GM21360 (cell line): ENCODE measurements at regions not wholly inside any gene's neighbourhood (a gene's known extent, or its start where the extent isn't known, plus 50 kb on each side); places are given as distances from the start of the nearest gene placed in this dataset.
"Not testable (repeated sequence)": the region's sequence is repeated elsewhere in the genome, so short reads cannot be mapped to it uniquely, and the experiment has no call there.

Source experiments
- ATAC-seq: cut with Tn5 transposase; IDR thresholded peaks from one replicate; pipeline ENCODE4 v1.9.1; 2021; ENCODE audit warnings: mild to moderate bottlenecking, moderate library complexity; ENCODE audit not compliant: unreplicated experiment

DNA sequence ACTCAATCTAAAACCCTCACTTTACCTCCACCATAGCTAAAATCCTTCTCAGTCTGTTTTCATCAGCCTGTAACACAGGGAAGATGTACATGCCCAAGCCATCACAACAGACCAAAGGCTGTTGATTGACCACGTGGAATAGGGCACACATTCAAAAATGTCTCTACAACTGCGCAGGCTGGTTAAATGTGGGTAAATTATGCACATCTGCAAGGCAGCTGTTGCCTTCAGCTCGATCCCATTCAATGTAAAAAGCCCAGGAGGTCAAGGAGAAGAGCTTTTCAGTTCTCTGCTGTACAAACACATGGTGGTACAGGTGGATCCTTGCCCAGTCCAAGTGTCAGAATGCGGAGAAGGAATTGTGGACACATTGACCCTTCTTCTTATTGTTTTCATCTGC, 354.0 kb downstream of the FLRT2 start:
- ATAC-seq: no peak

DNA sequence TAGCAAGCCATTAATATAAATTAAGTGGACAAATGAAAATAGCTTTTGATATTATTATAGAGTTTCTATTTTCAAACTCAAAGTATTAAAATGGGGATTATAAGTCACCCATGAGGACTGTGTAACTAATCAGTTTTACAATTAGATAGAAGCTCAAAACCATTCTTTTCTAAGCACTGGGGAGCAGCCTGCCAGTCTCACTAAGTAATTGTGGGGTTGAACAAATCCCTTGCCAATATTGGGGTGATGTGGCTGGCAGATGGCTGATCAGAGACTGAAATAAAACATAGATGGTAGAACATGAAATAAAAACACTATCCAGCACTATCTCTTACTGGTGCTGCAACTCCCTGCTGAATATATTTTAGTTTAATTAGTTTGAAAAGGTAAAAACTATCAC, 353.2 kb downstream of the FLRT2 start:
- ATAC-seq: no peak

DNA sequence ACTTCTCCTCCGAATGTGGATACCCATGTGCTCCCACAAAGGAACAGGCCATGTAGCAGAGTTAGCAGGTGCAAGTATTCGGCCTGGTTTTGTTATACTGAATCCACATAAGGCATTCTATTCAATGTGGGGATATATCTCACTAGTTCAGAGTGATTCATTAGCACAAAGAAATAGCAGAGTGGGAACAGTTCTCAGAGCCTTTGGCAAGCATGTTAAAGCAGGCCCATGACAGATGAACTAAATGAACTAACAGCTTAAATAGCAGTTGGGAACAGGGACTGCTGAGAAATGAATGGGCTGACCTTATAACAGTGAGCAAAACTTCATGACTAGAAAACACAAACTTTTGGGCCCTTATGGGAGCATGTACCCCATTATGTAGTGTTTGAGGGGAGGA, 352.0 kb downstream of the FLRT2 start:
- no peak for ATAC-seq

DNA sequence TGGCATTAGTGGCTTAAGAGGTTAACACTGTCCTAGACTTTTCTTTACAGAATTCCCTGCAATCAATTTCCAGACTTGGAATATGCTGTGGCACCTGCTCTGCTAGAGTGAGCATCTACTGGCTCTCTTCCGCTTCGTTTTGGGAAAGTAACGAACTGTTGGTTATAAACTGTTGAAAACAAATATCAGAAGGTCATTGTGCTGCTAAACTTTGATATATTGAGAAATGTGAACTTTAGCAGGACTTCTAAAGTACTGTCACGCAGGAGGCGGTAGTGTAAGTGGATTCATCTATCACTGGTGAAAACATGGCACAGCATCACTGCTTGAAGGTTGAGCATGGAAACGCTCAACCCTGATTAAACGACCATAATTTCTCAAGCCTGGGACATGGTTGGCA, 348.9 kb downstream of the FLRT2 start:
- no peak for ATAC-seq

DNA sequence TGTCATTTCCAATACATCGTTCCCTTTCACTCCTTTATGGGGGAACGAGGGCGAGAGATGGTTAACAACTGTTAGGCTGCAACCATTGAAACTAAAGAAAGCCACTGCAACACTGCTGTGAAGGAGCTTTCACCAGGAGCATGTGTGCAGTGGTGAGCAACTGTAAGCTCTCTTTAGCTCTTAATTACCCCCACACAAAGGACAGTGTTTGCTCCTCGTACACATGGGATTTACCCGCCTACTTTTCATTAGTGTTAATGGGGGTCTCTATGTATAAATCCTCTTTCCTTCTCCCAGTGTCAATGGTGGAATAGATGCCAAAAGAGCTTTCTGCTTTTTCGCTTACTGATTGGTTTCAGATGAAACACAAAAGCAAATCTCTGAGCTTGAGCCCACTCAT, 343.1 kb downstream of the FLRT2 start:
- no peak for ATAC-seq

DNA sequence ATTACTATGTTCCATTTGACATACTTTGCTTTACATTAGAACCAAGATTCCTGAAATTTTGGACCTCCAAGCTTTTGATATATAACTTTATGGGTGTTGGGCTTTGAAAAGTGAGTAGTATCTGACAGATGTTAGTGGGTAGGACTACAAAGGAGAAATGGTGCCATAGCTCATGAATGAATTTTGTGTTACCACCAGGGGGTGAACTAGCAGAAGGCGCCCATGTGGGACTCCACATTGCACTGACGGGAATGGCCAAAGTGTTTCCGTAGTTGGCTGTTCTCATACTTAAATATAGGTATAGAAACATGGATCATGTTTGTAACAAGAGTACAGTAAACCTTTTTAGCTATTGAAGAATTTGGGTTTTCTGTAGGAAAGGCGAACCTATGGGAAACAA, 337.5 kb downstream of the FLRT2 start:
- no peak for ATAC-seq

DNA sequence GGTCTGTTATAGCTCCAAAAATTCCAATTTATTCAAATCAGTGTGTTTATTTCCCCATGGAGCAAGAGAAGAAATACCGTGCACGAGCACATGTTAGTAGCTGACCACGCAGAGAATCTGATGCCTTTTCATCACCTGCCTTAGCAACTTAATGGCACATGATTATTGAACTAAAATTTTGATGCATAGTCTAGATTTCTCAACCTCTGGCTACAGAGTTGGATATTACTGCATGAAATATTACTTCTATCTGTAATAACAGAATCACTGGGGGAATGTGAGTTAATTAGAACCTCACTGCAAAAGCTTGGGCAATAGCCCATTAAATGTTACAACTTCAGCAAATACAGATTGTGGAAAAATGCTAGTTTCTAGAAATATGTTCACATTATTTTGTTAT, 335.8 kb downstream of the FLRT2 start:
- no peak for ATAC-seq

DNA sequence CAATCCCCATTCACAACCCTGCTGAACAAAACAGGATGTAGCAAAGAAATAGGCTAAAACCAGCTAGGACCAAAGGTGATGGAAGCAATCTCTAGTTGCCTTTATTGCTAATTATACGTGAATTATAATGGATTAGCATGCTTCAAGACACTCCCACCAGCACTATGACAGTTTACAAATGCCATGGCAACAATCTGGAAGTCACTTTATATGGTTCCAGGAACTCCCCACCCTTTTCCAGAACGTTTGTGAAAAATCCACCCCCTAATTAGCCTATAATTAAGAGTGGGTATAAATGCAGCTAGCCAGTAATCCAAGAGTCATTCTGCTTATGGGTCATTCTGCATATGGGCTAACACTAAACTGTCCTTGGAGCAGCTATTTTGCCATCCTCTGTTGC, 328.7 kb downstream of the FLRT2 start:
- ATAC-seq: no peak

DNA sequence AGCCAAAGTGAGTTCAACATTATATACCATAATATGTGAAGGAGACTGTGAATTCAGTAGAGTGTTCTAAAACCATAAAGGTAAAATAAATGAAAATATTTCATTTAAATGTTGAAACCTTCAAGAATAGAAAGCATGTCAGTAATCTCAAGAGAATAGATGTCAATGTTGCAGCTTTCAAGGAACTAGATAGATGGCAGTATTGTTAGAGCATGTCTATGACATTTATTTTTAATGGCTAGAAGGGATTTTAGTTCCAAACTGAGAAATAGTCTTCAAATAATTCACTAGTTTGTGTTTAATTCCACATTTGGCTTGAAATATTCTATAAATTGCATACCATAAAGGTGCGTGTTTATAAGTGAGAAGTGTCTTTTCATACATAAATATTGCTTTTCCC, 326.5 kb downstream of the FLRT2 start:
- no peak for ATAC-seq

DNA sequence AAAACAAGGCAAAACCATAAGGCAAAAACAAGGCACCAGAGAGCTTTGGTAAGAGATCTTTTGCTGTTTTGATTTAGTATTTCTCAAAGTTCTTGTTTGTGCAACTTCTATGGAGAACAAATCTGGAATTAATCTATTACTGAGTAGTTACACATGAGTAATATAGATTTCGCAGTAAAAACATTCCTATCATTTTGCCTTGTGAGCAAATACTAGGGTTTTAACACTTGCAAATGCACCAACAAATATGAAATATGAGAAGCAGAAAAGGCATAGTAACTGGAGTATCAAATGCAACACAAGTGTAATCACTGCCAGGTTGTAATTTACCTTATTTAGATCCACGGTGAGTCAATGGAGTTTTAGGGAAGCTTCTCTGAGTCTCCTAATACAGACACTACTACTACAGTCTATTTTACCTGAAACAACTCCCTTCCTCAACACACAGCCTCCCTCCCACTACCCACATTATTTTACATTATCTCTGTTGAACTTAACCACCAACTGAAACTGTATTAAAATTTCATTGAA, 324.1 kb downstream of the FLRT2 start:
- ATAC-seq: no peak

DNA sequence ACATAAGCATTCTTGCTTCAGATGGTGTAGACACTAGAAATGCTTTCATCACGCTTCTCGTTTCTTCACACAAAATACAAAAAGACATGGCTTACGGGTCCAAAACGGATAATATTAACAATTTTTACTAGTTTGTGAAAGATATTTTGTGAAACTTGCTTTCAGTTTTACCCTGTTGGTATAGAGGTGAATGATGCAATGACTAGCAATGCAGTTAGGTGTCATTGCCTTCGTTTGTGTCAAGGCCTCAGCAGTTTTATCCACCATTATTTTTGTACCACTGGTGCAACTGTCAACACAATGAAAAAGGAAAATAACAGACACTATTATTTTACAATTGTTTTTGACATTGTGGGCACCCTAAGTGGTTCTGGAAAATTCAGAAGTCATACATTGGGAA, 323.0 kb downstream of the FLRT2 start:
- no peak for ATAC-seq

DNA sequence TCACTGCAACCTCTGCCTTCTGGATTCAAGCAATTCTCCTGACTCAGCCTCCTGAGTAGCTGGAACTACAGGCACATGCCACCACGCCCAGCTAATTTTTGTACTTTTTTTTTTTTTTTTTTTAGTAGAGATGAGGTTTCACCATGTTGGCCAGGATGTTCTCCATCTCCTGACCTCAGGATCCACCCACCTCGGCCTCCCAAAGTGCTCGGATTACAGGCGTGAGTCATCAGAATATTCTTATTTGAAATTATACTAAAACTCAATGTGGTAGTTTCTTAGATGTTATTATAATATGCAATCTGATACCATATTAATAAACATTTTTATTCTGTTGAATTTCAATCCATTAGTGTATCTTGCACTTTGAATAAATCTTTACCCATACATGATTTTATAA, 322.2 kb downstream of the FLRT2 start:
- not testable (repeated sequence) for ATAC-seq

DNA sequence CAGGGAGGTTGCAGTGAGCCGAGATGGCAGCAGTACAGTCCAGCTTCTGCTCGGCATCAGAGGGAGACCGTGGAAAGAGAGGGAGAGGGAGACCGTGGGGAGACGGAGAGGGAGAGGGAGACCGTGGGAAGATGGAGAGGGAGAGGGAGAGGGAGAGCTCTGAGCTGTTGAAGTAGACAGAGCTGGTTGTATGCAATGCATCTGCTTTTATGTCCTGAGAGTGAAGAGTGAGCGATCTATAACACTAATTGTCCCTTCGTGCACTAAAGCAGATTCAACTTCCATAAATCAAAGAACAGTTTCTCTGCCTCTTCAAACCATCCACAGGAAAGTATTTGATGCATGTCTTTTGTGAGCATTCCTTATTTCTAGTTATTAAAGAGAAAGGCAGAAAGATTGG, 300.6 kb downstream of the FLRT2 start:
- not testable (repeated sequence) for ATAC-seq

DNA sequence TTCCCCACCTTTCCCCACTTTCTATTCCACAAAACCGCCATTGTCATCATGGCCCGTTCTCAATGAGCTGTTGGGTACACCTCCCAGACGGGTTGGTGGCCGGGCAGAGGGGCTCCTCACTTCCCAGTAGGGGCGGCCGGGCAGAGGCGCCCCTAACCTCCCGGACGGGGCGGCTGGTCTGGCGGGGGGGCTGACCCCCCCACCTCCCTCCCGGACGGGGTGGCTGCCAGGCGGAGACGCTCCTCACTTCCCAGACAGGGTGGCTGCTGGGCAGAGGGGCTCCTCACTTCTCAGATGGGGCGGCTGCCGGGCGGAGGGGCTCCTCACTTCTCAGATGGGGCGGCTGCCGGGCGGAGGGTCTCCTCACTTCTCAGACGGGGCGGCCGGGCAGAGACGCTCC, 299.7 kb downstream of the FLRT2 start:
- not testable (repeated sequence) for ATAC-seq

DNA sequence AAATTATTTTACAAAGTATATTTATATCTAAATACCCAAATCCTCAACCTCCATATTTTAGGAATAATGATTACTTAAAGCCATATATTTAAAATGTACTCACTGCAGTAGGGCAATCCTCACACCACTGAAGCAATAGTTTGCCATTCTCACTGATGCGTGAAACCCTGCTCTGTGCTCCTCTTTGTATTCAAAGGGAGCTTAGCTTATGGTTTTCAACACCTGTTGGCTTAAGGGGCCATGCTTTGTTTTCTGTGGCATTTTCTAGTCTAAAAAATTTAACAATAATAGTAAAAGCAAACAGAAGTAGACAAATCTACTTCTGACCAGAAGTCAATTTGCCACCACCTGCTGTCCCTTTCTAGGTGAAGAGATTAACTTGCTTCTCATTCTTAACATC, 294.6 kb downstream of the FLRT2 start:
- no peak for ATAC-seq

DNA sequence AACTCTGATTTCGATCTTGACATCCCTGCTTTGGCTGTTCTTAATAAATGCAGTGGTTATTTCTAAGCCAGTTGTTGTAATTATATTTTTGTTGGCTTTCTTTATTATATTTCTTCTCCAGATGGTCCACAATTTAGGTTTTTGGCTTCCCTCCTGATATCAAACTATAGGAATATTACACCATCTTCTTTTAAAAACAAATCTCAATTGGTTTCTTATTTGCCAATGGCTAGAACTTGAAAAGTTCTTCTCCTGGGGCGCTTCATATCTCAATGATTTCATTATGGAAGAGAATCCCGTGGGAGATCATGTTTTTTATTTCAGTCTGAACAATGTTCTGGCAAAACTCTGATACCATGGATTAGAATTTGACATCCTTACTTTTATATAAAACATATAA, 292.3 kb downstream of the FLRT2 start:
- no peak for ATAC-seq

DNA sequence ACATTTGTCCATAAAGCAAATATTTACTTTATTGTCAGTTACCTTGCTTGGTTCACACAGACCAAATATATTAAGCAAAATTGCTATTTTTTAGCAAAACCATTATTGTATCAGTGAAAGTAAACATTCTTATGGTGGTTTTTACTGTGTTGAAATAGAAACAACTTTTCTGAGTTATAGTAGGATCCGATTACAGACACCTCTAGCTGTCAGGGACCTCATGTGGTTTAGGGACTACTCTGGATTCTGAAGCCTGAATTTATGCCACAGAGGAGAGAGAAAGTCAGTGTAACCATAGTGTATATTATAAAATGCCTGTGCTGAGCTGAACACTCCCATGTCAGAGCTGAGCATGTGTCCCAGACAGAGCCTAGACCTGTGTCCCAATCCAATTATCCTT, 287.5 kb downstream of the FLRT2 start:
- no peak for ATAC-seq

DNA sequence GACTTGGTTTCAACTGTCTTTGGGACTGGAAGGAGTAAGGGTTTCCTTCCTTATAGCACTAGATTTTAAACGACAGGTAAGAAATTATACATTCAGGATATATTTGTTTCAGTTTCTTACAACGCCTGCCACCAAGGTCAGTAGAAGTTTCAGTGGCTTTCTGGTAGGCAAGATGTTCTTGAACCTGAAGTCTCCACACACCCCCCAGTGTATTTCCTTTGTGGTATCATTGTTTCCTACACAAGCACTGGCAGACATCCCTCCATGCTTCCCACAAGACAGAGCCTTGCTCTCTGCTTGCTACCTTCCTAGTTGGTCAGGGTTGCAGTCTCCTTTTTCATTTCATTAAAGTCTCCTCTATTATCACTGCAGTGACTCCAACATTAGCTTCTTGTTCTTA, 283.1 kb downstream of the FLRT2 start:
- ATAC-seq: no peak

DNA sequence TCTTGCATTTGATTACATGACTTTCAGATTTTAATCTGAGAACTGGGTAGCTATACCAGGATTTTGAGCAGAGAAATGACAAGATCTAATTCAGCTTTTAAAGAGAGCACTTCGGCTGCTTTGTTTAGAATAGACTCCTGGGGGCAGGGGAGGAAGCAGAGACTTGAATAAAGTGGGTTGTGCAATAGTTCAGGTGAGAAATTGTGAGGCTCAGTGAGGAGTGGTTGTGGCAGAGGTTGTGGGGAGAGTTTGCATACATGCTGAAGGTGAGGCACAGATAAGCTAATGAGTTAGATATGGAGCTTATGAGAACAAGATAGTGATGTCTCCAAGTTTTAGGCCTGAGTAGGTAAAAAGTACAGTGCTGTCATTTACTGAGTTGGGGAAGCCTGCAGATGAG, 281.4 kb downstream of the FLRT2 start:
- no peak for ATAC-seq

DNA sequence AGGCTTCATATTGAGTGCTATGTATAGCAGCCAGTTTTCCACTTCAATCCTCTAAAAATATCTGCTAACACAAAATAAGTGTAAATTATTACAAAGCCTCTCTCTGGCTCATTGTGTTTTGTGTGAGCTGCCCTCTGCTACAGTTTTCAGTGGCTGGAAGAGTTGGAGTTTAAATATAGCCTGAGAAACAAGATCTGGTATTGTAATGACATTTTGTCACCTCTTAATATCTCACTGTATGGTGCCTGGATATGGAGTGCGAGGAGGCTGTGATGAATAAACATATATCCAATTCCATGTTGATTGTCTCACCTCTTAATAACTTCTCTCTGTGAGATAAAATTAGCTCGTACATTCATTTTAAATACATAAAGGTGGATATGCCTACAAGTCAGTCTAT, 269.7 kb downstream of the FLRT2 start:
- ATAC-seq: no peak

DNA sequence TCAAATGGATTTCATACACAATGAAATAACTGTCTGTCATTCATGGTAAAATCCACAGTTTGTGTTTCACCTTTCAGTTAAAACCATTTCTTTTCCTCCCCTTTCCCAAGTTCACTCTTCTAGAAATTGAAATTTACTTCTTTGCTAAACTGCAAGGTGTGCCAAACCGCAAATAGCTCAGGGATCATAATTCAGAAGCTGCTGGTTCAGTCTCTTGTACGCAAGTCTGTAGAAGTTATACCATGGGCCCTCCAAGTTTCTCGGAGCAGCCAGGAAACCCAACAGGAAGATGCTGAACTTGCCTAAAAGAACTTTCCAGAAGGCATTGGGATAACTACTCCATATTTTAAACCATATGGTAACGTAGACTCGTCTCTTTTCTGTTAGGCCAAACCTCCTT, 268.9 kb downstream of the FLRT2 start:
- ATAC-seq: no peak

DNA sequence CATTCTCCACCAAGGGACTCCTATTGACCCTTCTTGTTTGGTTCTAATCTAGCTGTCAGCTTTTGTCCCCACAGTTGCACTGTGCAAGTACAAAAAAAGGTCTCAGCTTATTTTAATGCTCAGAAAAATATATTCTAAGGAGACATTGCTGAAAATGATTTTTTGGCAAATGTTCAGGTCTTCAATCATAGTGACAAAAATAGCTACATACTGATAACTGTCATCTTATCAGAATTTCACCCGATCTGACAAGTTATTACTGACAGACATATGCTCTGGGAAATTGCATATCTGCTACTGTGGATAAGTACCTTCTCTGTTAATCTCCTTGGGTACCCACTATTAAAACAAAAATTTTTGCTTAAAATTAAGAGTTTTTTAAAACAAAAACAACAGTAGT, 263.6 kb downstream of the FLRT2 start:
- no peak for ATAC-seq

DNA sequence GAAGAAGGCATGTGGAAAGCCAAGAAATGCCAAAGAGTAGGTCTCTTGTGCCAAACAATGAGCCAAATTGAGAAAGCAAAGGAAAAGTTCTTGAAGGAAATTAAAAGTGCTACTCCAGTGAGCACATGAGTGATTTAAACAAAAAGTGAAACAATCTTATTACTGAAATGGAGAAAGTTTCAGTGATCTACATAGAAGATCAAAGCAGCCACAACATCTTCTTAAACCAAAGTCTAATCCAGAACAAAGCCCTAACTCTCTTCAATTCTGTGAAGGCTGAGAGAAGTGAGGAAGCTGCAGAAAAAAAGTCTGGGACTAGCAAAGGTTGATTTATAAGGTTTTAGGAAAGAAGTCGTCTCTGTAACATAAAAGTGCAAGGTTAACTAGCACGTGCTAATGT, 259.6 kb downstream of the FLRT2 start:
- ATAC-seq: no peak
